ENCODE measurements at regions not wholly inside any gene's neighbourhood (a gene's known extent, or its start where the extent isn't known, plus 50 kb on each side); places are given as distances from the start of the nearest gene placed in this dataset.

DNA sequence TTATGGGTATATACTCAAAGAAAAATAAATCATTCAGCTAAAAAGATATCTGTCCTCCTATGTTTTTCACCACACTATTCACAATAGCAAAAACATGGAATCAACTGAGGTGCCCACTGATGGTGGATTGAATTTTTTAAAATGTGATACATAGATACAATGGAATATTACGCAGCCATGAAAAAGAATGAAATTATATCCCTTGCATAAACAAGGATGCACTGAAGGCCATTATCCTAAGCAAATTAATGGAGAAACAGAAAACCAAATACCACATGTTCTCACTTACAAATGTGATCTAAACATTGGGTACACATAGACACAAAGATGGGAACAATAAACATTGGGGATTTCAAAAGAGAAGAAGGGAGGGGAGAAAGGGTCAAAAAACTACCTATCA is 964.2 kb upstream of the IGFBP7 start:
- no peaks in the 10 kb centered on the region for H3K36me3 ChIP-seq (ENCODE audit: insufficient read depth, low read length)
- H3F3A ChIP-seq (ENCODE audit: insufficient read depth, low read length): no peaks in the 10 kb centered on the region
- no peak overlapping the region for H3K9ac ChIP-seq (ENCODE audit: low read length)
- H3K4me3 ChIP-seq (ENCODE audit: low read depth, low read length, poor library complexity, severe bottlenecking): no peak overlapping the region
- H4K20me1 ChIP-seq (ENCODE audit: insufficient read depth, low read length): no peaks in the 10 kb centered on the region
- no peaks in the 10 kb centered on the region for H3K9me3 ChIP-seq (ENCODE audit: low read length)
- H3K79me2 ChIP-seq (ENCODE audit: insufficient read depth, low read length): no peaks in the 10 kb centered on the region
- no peaks in the 10 kb centered on the region for H3K4me1 ChIP-seq (ENCODE audit: insufficient read depth, low read length, severe bottlenecking)
- H3K9me2 ChIP-seq (ENCODE audit: low read depth, low read length): no peaks in the 10 kb centered on the region
- no peak for TF ChIP-seq EZH2 (IDR thresholded peaks at IDR 0.05; ENCODE audit: borderline replicate concordance, low read length)
- no peak for TF ChIP-seq CTCF (IDR thresholded peaks at IDR 0.05; ENCODE audit: low read length)
- no peak overlapping the region for H2AFZ ChIP-seq (ENCODE audit: low read length)
- H3K27me3 ChIP-seq (ENCODE audit: insufficient read depth, low read length): no peaks in the 10 kb centered on the region
- H3K4me2 ChIP-seq (ENCODE audit: low read length): no peak overlapping the region
- no peak overlapping the region for H3K27ac ChIP-seq (ENCODE audit: low read depth, low read length, poor library complexity, severe bottlenecking)

GRCh38 chr4:58070726-58071125 is 960.5 kb upstream of the IGFBP7 start:
- H3K79me2 ChIP-seq (ENCODE audit: insufficient read depth, low read length): no peaks in the 10 kb centered on the region
- TF ChIP-seq CTCF (IDR thresholded peaks at IDR 0.05; ENCODE audit: low read length) (no peak), EZH2 (IDR thresholded peaks at IDR 0.05; ENCODE audit: borderline replicate concordance, low read length) (no peak)
- no peak overlapping the region for H3K4me2 ChIP-seq (ENCODE audit: low read length)

DNA sequence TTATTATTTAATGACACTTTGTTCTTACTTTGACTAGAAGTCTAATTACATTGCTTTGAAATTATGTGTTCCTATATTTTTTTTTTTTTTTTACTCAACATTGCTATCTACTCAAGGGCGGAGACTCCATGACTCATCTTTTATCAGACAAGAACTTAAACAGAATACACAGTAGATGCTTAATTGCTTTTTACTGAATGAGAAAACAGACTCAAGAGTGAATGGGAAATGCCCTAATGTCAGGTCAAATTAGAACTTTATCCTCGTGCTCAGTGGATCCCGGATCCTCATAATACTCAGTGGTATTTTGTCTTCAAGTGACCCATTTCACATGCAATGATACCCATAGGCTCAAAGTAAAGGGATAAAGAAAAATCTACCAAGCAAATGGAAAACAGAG is 954.5 kb upstream of the IGFBP7 start:
- Histone ChIP-seq H2AFZ (ENCODE audit: low read length) (no peak overlapping the region), H3K4me2 (ENCODE audit: low read length) (no peak overlapping the region), H3K9ac (ENCODE audit: low read length) (no peak overlapping the region), H3K4me3 (ENCODE audit: low read depth, low read length, poor library complexity, severe bottlenecking) (no peak overlapping the region), H3K27me3 (ENCODE audit: insufficient read depth, low read length) (no peaks in the 10 kb centered on the region), H3K9me3 (ENCODE audit: low read length) (no peaks in the 10 kb centered on the region), H3K36me3 (ENCODE audit: insufficient read depth, low read length) (no peaks in the 10 kb centered on the region), H3F3A (ENCODE audit: insufficient read depth, low read length) (no peaks in the 10 kb centered on the region), H3K79me2 (ENCODE audit: insufficient read depth, low read length) (no peaks in the 10 kb centered on the region), H4K20me1 (ENCODE audit: insufficient read depth, low read length) (no peaks in the 10 kb centered on the region), H3K4me1 (ENCODE audit: insufficient read depth, low read length, severe bottlenecking) (no peaks in the 10 kb centered on the region), H3K9me2 (ENCODE audit: low read depth, low read length) (no peaks in the 10 kb centered on the region), H3K27ac (ENCODE audit: low read depth, low read length, poor library complexity, severe bottlenecking) (no peak overlapping the region)
- TF ChIP-seq EZH2 (IDR thresholded peaks at IDR 0.05; ENCODE audit: borderline replicate concordance, low read length) (no peak), CTCF (IDR thresholded peaks at IDR 0.05; ENCODE audit: low read length) (no peak)

More at GRCh38 chr4:58070726-58071125, 960.5 kb upstream of the IGFBP7 start:
- no peaks in the 10 kb centered on the region for H4K20me1 ChIP-seq (ENCODE audit: insufficient read depth, low read length)
- no peak overlapping the region for H3K9ac ChIP-seq (ENCODE audit: low read length)
- H3K27ac ChIP-seq (ENCODE audit: low read depth, low read length, poor library complexity, severe bottlenecking): no peak overlapping the region
- H3K9me3 ChIP-seq (ENCODE audit: low read length): no peaks in the 10 kb centered on the region
- no peaks in the 10 kb centered on the region for H3K27me3 ChIP-seq (ENCODE audit: insufficient read depth, low read length)
- no peaks in the 10 kb centered on the region for H3K36me3 ChIP-seq (ENCODE audit: insufficient read depth, low read length)
- no peak overlapping the region for H2AFZ ChIP-seq (ENCODE audit: low read length)
- H3K4me3 ChIP-seq (ENCODE audit: low read depth, low read length, poor library complexity, severe bottlenecking): no peak overlapping the region
- H3K9me2 ChIP-seq (ENCODE audit: low read depth, low read length): no peaks in the 10 kb centered on the region
- no peaks in the 10 kb centered on the region for H3K4me1 ChIP-seq (ENCODE audit: insufficient read depth, low read length, severe bottlenecking)
- H3F3A ChIP-seq (ENCODE audit: insufficient read depth, low read length): no peaks in the 10 kb centered on the region

Measured in OCI-LY1 (cell line).